ENCODE measurements at regions not wholly inside any gene's neighbourhood (a gene's known extent, or its start where the extent isn't known, plus 50 kb on each side); places are given as distances from the start of the nearest gene placed in this dataset.

DNA sequence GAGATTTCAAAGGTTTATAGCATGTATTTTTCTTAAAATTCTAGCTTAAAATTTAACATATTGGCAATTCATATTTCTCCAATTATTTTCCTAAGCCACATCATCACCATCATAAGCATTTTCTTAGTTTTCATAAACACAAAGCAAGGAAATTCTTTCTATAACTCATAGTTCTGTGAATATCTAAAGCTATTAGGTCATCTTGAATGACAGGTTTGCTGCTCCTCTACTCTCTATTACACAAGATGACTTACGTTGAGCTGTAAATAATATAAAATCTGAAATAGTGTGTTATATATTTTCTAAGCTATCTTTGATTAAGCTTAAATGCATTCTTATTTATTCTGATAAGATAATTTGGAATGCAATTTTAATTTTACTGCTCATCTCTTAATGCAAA, 984.6 kb upstream of the CNTNAP5 start:
- TF ChIP-seq POLR2AphosphoS5 (IDR thresholded peaks at IDR 0.05) (no peak), POLR2A (IDR thresholded peaks at IDR 0.05) (no peak)

Data from gastroesophageal sphincter (tissue), 2 donors.